ENCODE measurements at regions not wholly inside any gene's neighbourhood (a gene's known extent, or its start where the extent isn't known, plus 50 kb on each side); places are given as distances from the start of the nearest gene placed in this dataset.

- no peak for DNase-seq (ENCODE audit: low read depth in 2 of 2)
Measured at GRCh38 chr18:8458546-8459215, 150.6 kb upstream of the RAB12 start.

DNA sequence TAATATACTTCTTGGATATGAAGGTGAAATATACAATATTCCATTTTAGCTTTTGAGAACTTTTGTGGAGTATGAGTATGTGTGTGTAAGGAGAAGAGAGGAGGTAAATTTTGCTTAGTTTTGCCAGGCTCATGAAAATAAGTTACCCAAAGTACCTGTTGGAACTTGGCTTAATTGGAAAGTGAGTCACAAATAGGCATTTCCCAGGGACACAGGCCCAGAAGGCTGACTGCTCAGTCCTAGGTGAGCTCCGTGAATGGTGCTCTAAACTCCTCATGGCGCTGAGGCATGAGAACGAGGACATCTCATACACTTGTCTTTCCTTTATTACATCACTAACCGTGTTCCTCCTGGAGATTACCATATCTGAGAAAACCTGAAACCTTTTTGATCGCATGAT lies 148.5 kb upstream of the RAB12 start:
- no peak for DNase-seq (ENCODE audit: low read depth in 2 of 2)

- no peak for DNase-seq (ENCODE audit: low read depth in 2 of 2)
Measured at GRCh38 chr18:8461544-8461943, 147.7 kb upstream of the RAB12 start.

- no peak for DNase-seq (ENCODE audit: low read depth in 2 of 2)
Measured at GRCh38 chr18:8462651-8463185, 146.5 kb upstream of the RAB12 start.

DNA sequence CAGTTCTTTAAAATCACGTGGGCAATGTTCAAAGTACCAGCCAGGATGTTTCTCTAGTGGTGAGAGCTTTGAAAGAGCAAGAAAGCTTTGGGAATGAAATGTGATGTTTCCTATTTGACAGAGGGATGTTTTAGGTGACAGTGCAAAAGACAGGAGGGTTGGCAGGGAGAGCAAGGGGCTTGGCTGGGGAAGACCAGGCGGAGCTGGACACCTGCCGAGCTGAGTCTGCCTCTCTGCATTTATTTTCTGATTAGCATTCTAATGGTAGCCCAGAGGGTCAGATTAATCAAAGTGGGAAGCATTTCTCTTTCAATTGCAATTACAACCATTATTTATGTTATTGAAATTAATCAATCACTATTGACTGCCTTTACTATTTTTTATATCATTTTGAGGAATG lies 145.4 kb upstream of the RAB12 start:
- DNase-seq (ENCODE audit: low read depth in 2 of 2): no peak

GRCh38 chr18:8468191-8468590 lies 141.0 kb upstream of the RAB12 start:
- DNase-seq (ENCODE audit: low read depth in 2 of 2): no peak

DNA sequence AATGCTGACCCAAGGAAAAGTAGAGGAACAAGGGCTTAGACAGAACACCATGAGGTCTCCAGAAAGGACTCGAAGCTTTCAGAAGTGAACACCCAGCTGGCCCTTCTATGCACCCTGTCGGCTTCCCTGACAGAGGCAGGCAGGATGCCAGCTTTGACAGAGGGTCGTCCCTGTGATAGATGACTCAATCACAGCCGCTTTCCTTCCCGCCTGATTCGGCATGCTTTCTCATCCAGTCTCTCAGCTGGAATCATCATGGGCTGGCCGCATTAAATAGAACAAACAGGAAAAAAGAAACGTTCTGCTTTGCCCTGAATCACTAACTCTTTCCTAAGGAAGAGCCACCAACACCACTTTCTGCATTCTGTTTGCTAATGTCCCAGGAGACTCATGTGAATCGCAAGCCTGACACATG lies 140.3 kb upstream of the RAB12 start:
- DNase-seq (ENCODE audit: low read depth in 2 of 2): no peak

GRCh38 chr18:8469544-8470130 lies 139.6 kb upstream of the RAB12 start:
- DNase-seq (ENCODE audit: low read depth in 2 of 2): no peak

DNA sequence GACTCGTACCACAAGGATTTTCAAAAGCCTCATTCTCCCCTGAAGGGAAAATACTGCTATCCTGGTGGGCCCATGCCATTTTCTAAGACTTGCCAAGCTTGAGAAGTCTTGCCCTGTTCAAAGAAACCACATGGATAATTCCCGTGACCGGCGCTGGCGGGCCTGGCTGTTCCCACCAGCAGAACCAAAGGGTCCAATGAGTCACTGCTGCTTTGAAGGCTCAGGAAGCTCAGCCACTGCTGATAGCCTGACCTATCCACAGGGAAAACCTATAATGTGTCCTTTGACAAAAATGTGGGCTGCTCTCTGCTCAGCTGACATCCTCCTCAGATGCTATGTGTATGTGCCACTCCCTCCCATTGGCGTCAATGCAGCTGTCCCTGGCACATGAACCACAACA lies 137.9 kb upstream of the RAB12 start:
- DNase-seq (ENCODE audit: low read depth in 2 of 2): no peak

GRCh38 chr18:8474661-8475060 lies 134.6 kb upstream of the RAB12 start:
- DNase-seq (ENCODE audit: low read depth in 2 of 2): no peak

GRCh38 chr18:8477615-8478014 lies 131.6 kb upstream of the RAB12 start:
- DNase-seq (ENCODE audit: low read depth in 2 of 2): no peak

GRCh38 chr18:8478166-8478967 lies 130.9 kb upstream of the RAB12 start:
- DNase-seq (ENCODE audit: low read depth in 2 of 2): peak; percentile 16 to 63

DNA sequence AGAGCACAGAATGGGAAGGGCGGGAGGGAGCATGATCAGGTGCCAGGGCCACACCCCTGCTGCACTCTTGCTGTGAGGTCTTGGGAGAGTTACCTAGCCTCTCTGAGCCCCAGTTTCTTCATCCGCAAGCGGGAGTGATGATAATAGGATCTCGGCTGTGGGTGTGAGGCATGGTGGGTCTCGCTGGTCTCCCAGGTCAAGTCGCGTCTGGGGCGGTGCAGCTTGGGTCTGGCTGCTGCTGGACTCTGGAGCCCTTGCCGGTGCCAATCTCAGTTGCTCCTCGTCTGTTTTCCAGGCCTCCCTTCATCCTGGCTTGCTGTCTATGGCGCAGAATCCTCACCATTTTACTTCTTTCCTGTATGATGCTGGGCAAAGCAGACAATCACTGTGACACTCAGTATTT lies 130.3 kb upstream of the RAB12 start:
- DNase-seq (ENCODE audit: low read depth in 2 of 2): no peak

DNA sequence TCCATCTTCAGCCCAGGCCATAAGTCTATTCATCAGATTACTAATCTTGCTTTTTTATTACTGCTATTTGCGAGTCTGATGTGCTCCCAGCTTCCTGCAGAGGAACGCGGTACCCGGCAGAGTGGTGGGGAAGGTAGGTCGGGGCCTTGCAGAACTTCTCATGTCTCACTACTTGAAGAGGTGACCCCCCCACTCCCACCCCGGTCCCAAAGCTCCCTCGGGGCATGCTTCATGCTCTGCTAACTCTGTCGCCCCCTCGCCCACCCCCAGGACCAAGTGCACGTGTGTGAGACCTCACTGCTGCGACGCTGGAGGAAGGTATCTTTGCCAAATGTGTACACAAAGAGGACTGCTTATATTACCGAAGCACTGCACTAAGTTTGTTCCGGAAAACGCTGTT lies 129.4 kb upstream of the RAB12 start:
- DNase-seq (ENCODE audit: low read depth in 2 of 2): no peak

DNA sequence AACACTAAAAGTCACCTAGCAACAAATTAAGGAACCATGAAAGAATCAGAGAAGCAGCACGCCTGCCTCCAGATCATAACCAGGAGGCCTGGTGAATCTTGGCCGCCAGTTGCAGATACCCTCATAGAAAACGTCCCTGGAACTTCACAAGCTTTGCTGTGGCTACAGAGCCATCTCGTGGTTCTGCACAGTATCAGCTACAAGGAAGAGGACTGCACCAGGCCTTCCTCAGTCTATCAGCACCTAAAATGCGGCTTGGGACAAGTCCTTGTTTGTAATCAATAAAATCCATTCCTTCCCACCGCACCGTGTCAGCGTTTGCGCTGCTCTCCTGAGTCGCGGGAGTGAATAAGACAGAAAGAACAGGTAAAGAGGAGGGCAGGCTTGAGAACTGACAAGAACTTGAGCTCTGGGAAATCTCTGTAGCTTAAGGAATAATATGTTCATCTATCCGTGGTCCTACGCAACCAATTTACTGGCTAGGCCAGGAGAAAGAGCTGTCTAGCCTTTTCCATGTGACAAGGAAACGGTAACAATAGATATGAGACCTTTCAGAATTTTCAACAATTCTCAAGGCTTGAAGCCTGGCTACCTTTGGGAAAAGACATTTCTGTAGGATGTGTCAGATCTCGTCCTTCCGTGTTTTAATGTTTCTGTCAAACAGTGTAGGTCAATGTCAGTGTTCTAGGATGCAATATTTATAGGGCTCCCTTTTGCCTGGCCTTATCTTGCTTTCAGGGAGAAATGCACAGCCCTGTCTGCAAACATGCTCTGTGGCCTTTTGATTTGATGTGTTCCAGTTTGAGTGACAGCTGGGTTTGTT lies 128.5 kb upstream of the RAB12 start:
- no peak for DNase-seq (ENCODE audit: low read depth in 2 of 2)

DNA sequence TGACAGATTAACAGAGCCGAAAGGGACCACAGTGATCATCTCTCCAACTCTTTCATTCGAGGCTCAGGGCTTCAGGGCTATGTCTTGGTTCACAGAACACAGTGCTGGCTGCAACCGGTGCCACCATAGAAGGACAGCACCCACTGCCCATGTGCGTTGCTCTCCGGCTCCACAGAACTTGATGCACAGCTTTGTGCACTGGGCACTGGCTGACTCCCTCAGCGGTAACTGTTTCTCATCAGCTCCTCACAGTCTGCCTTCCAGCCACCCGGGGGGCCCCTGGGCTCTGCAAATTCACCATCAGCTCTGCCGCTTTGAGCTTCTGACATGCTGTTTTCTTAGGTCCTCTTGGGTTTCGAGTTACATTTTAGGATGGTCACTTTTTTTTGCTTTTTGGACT lies 124.3 kb upstream of the RAB12 start:
- no peak for DNase-seq (ENCODE audit: low read depth in 2 of 2)

GRCh38 chr18:8489761-8490160 lies 119.5 kb upstream of the RAB12 start:
- no peak for DNase-seq (ENCODE audit: low read depth in 2 of 2)

DNA sequence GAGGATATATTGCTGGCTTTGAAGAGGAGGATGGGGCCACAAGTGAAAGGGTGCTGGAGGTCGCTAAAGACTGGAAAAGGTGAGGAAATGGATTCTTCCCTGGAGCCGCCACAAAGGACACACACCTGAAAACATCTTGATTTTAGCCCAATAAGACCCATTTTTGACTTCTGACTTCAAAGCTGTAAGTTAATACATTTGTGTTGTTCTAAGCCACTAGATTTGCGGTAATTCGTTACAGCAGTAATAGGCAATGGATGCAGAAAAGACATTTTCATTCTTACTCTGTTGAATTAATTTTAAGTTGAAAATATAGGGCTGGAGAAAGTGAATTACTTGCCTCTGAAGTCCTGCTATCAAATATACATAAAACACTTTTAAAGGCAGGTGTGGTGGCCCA lies 117.7 kb upstream of the RAB12 start:
- DNase-seq (ENCODE audit: low read depth in 2 of 2): no peak

DNA sequence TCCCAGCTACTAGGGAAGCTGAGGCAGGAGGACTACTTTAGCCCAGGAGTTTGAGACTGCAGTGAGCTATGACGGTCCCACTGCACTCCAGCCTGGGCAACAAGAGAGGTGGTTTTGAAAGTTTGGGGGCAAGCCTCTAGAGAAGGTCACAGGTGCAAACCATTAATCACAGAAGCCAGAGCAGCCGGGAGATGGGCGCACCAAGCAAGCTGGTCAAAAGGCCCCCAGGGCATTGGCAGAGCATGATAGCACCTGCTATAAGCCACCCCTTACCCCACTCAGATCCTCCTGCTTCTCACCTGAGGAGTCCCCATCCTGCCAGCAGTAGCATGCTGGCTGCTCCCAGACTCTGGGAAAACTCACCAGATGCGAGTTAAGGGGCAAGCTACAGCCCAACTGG lies 116.1 kb upstream of the RAB12 start:
- no peak for DNase-seq (ENCODE audit: low read depth in 2 of 2)

DNA sequence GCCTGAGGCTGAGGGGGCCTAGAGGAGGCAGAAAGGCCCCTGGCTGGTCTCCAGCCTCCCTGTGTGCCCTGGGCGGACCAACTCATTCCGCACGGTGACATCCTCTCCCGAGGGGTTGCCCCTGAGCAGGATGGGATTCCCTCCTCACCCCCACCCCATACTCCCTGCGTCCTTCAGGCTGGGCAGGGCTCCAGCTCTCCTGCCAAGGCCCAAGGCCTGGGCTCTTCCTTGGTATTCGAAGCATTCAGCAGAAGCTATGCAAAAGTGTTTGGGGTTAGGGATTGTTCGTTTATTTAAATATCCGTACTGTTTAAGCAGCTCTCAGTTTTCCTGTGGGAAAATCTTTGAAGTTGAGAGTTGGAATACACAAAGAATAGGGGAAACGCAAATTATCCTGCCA lies 113.1 kb upstream of the RAB12 start:
- no peak for DNase-seq (ENCODE audit: low read depth in 2 of 2)

GRCh38 chr18:8498905-8499304 lies 110.3 kb upstream of the RAB12 start:
- DNase-seq (ENCODE audit: low read depth in 2 of 2): no peak

Measured in stimulated activated CD4-positive, alpha-beta T cell treated with anti-CD3 and anti-CD28 coated beads, Interleukin-12 subunit alpha, Interleukin-12 subunit beta, amount 100 ng/mL, for 24 hours (primary cell).